Activated CD8-positive, alpha-beta T cell treated with anti-CD3 and anti-CD28 coated beads for 36 hours (primary cell): ENCODE measurements at regions not wholly inside any gene's neighbourhood (a gene's known extent, or its start where the extent isn't known, plus 50 kb on each side); places are given as distances from the start of the nearest gene placed in this dataset.

Experiments
- ATAC-seq: fragments of 200-7000 bp; cut with Tn5 transposase; one replicate; pipeline ENCODE4 v1.10.0; 2021; ENCODE audit warnings: mild to moderate bottlenecking, moderate library complexity
- CTCF ChIA-PET: fragments of 350-600 bp; sonication (Branson Sonifier 250); formaldehyde crosslinking; loops from one replicate; lab custom pipeline; 2021; ENCODE audit warnings: antibody characterized with exemption; lab: Charles Lee
- POLR2A ChIA-PET: fragments of 350-600 bp; sonication (Branson Sonifier 250); formaldehyde crosslinking; loops from one replicate; lab custom pipeline; 2021; ENCODE audit warnings: antibody characterized with exemption; lab: Charles Lee
- DNase-seq: peaks from one replicate; pipeline ENCODE4 v3.0.0-alpha.2; 2020
- H3K27ac Mint-ChIP-seq: one replicate; pipeline ENCODE4 v1.8.0; 2021; ENCODE audit warnings: mild to moderate bottlenecking, mixed read lengths
- H3K27me3 Mint-ChIP-seq: one replicate; pipeline ENCODE4 v1.8.0; 2021; ENCODE audit warnings: mixed read lengths
- H3K36me3 Mint-ChIP-seq: one replicate; pipeline ENCODE4 v1.8.0; 2021; ENCODE audit warnings: low read depth, mixed read lengths
- H3K4me1 Mint-ChIP-seq: one replicate; pipeline ENCODE4 v1.8.0; 2021; ENCODE audit warnings: low read depth, mixed read lengths
- H3K4me3 Mint-ChIP-seq: one replicate; pipeline ENCODE4 v1.8.0; 2021; ENCODE audit warnings: mild to moderate bottlenecking, moderate library complexity, mixed read lengths
- H3K9me3 Mint-ChIP-seq: one replicate; pipeline ENCODE4 v1.8.0; 2021; ENCODE audit warnings: mixed read lengths
- intact Hi-C: fragments of 100-400 bp; cut with micrococcal nuclease; formaldehyde crosslinking; loops from one replicate; pipeline ENCODE4 v1.10.0; 2022
- TF ChIP-seq, protein P1 (sequence below): fragments of 200-600 bp; IDR thresholded peaks from one replicate; pipeline ENCODE4 v1.8.0; 2022; ENCODE audit warnings: antibody characterized with exemption, mild to moderate bottlenecking

DNA sequence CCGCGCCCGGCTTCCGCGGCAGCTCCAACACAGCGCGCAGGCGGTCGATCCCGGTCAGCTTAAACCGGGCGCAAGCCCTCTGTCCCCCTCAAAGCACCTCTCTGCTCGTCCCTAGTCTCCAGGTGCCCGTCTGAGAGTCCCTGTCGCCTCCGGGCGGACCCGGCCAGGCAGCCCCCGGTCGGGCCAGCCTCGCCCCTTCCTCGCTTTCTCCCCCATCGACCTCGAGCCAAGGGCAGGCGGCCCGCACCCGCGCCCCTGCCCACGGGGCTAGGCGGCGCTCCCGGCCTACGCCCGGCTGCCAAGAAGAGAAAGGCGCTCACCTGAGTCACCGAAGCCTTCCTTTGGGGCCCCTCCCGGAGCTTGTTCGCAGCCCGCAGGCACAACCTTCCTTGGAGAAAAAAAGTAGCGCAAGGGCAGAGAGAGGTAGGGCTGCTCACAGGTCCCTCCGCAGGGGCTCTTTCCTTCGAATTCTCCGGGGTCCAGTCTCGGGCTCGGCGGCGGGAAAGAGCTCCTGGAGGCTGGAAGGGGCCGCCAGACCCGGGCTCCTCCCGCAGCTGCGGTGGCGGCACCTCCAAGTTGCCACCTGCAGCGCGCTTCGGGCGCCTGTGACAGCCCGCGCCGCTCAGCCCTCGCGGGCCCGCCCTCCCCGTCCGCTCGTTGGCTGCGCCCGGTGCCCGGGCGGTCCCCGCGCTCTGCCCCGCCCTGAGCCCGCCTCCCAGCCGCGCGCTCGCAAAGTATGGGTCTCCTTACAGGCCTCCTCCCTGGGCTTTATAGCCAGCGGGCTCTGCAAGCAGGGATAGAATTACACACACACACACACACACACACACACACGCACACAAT lies 86.5 kb upstream of the EPB41L3 start:
- Mint-ChIP-seq H3K4me3 (peak overlapping the region; percentile 62), H3K36me3 (no peaks in the 10 kb centered on the region), H3K4me1 (peaks cover 3% of the 10 kb centered on the region), H3K27ac (no peak overlapping the region), H3K27me3 (peaks cover 33% of the 10 kb centered on the region), H3K9me3 (no peaks in the 10 kb centered on the region)
- CTCF ChIA-PET = no interaction called here
- DNase-seq (peak; percentile 37), ATAC-seq (peak; percentile 85)
- POLR2A ChIA-PET = no interaction called here
- TF ChIP-seq, protein P1, sequence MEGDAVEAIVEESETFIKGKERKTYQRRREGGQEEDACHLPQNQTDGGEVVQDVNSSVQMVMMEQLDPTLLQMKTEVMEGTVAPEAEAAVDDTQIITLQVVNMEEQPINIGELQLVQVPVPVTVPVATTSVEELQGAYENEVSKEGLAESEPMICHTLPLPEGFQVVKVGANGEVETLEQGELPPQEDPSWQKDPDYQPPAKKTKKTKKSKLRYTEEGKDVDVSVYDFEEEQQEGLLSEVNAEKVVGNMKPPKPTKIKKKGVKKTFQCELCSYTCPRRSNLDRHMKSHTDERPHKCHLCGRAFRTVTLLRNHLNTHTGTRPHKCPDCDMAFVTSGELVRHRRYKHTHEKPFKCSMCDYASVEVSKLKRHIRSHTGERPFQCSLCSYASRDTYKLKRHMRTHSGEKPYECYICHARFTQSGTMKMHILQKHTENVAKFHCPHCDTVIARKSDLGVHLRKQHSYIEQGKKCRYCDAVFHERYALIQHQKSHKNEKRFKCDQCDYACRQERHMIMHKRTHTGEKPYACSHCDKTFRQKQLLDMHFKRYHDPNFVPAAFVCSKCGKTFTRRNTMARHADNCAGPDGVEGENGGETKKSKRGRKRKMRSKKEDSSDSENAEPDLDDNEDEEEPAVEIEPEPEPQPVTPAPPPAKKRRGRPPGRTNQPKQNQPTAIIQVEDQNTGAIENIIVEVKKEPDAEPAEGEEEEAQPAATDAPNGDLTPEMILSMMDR = no peak
- intact Hi-C loops = no loop called here

DNA sequence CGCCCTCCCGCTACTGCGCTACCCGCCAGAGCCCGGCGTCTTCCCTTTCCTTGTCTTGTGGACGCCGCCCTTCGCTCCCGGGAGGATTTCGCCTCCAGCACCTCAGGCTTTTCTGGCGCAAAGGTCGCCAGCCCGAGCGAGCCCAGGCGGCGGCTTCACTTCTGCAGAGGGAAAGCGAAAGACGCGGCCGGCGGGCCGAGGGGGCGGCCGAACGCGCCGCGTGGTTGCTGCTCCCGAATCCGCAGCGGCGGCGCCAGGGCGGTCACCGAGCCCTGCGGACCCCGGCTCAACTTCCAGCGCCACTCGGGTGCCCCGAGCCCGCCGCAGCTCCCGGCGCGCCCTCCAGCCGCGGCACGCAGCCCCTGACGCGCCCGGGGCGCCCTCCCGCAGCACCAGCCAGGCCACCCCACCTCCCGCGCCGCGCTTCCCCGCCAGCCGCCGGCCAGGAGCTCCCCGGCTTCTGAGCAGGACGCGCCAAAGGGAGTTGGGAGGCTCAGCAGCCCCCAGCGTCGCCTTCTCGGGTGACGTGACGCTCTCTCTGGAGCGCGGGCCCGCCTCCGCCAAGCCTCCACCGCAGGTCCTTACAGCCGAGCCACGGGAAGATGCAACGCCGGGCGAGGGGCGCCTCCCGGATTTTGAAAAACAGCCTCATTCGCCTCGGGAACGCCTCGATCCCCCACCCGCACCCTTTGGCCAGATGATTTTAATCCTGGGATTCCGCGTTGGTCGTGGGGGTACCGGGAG lies 84.9 kb upstream of the EPB41L3 start:
- H3K9me3 Mint-ChIP-seq = no peaks in the 10 kb centered on the region
- H3K36me3 Mint-ChIP-seq = no peaks in the 10 kb centered on the region
- ChIA-PET CTCF (no interaction called here), POLR2A (no interaction called here)
- peak; percentile 33 for ATAC-seq
- DNase-seq = peak; percentile 12
- peaks cover 3% of the 10 kb centered on the region for H3K4me1 Mint-ChIP-seq
- H3K27me3 Mint-ChIP-seq = peaks cover 31% of the 10 kb centered on the region
- intact Hi-C loops = no loop called here
- TF ChIP-seq, protein P1 = no peak
- H3K4me3 Mint-ChIP-seq = peak overlapping the region; percentile 62
- H3K27ac Mint-ChIP-seq = no peak overlapping the region

DNA sequence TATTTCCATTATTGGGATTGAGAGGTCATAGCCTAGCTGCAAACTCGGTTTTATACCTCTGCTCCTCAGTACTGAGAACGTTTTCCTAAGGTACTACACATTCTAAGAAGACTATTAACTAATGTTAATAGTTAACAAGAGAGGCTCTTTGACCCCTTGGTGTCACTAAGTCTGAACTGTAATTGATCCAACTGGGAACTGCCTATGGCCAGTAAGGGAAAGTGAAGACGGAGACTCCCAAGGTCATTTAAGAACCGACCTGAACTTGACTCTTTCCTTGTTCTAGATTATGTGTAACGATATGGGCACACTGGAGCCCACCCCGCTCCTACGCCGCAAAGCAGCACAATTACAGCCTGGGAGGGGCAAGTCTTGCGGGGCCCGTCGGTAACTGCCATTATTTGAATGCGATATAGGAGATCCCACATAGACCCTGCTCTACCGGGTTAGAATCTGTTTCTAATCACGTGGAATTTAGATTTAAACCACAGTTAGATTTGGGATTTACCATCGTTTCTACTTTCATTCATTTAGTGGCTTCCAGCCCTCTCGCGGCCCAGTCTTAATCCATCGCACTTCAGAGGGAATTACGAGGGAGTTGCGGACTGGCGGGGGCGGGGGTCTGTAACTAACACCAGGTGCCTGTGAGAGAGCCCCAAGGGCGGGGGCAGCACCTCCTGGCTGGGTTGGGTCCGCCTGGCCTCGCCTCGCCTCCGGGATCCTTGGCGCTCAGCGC lies 84.1 kb upstream of the EPB41L3 start:
- no peak overlapping the region for H3K27ac Mint-ChIP-seq
- peak; percentile 1 for DNase-seq
- TF ChIP-seq, protein P1 = no peak
- peaks cover 28% of the 10 kb centered on the region for H3K27me3 Mint-ChIP-seq
- no peaks in the 10 kb centered on the region for H3K9me3 Mint-ChIP-seq
- H3K36me3 Mint-ChIP-seq = no peaks in the 10 kb centered on the region
- intact Hi-C loops = no loop called here
- ChIA-PET CTCF (no interaction called here), POLR2A (no interaction called here)
- peaks cover 3% of the 10 kb centered on the region for H3K4me1 Mint-ChIP-seq
- no peak for ATAC-seq
- H3K4me3 Mint-ChIP-seq = peak overlapping the region; percentile 49

DNA sequence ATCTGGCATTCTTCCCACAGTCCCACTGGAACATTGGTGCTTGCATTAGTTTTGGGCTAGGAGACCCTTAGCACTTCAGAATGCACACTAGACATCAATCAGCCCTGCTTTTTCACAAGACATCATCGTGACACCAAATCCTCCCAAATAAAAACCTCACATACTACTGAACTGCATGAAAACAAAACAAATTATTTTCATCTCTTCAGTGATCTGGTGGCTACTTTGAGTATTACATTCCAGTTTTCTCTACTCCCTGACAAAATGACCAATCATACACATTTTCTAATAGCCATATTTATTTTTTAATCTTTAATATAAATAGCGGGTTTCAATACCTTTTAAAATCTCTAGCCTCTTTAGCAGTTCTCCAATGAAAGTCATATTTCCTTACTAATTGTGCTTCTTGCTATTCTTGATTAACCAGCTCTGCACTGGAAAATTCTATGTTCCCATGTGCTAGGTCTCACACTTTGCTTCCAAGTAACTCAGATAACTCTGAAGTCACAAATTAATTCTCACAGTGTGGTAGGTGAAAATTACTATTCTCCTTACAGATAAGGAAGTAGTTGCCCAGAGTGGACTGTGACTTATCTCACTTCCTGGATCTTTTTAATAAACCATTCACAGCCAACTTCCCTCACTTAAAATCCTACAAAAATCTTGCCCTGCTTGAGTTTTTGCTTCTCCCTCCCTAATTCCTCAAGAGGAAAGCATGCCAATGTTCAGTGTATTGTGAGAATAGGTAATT lies 82.5 kb upstream of the EPB41L3 start:
- CTCF ChIA-PET = no interaction called here
- POLR2A ChIA-PET = no interaction called here

More for the DNA sequence above, 82.5 kb upstream of the EPB41L3 start:
- H3K36me3 Mint-ChIP-seq = no peaks in the 10 kb centered on the region
- DNase-seq = no peak
- H3K4me1 Mint-ChIP-seq = peaks cover 3% of the 10 kb centered on the region
- TF ChIP-seq, protein P1 = no peak
- H3K9me3 Mint-ChIP-seq = no peaks in the 10 kb centered on the region
- intact Hi-C loops = no loop called here
- H3K4me3 Mint-ChIP-seq = no peak overlapping the region
- H3K27ac Mint-ChIP-seq = no peak overlapping the region
- peaks cover 20% of the 10 kb centered on the region for H3K27me3 Mint-ChIP-seq
- no peak for ATAC-seq
